ENCODE measurements at regions not wholly inside any gene's neighbourhood (a gene's known extent, or its start where the extent isn't known, plus 50 kb on each side); places are given as distances from the start of the nearest gene placed in this dataset.

- TF ChIP-seq CTCF (conservative IDR thresholded peaks at IDR 0.05 in 1 of 2, IDR thresholded peaks at IDR 0.05 in 1 of 2; ENCODE audit: extremely low read depth in 1 of 2, insufficient read depth in 1 of 2, low read depth in 1 of 2, low read length in 2 of 2) = no peak
- TF ChIP-seq EZH2 (IDR thresholded peaks at IDR 0.05; ENCODE audit: borderline replicate concordance, low read length) = no peak
Measured at GRCh38 chr6:155909710-155910109, 454.1 kb upstream of the NOX3 start.

Data from mammary epithelial cell (primary cell).